HCT116 (cell line): ENCODE measurements at regions not wholly inside any gene's neighbourhood (a gene's known extent, or its start where the extent isn't known, plus 50 kb on each side); places are given as distances from the start of the nearest gene placed in this dataset.

Experiments
- ATAC-seq: fragments of 200-7000 bp; cut with Tn5 transposase; 2 replicates; pipeline ENCODE4 v1.9.1; 2020; ENCODE audit warnings: mild to moderate bottlenecking, moderate library complexity
- BruUV-seq: library from RNA; stranded (reverse); fragments of 400-500 nt; replicated peaks from 2 replicates; lab custom pipeline; 2021; lab: Mats Ljungman, UMichigan
- CTCF ChIA-PET: fragments of 300-600 bp; sonication (Branson Sonifier 250); formaldehyde crosslinking; loops from one replicate; lab custom pipeline; 2021; ENCODE audit warnings: antibody characterized with exemption; lab: Charles Lee
- POLR2A ChIA-PET: fragments of 300-600, 350-600 bp; sonication (Branson Sonifier 250); formaldehyde crosslinking; loops from one replicate; lab custom pipeline; 2021; ENCODE audit warnings: antibody characterized with exemption; lab: Charles Lee
- RAD21 ChIA-PET, 2 experiments: fragments of 300-600 bp; sonication (Branson Sonifier 250); formaldehyde crosslinking; loops; one replicate each; lab custom pipeline; 2023; ENCODE audit warnings: low total read pairs in 2 of 2; ENCODE audit not compliant: uncharacterized antibody in 2 of 2, unreplicated experiment in 2 of 2, low non-redundant PET in 1 of 2; lab: Charles Lee
- DNase-seq: peaks from one replicate; pipeline ENCODE4 v3.0.0-alpha.2; 2010; ENCODE audit warnings: low read depth, low spot score
- H2AFZ ChIP-seq: fragments of 200-600 bp; shearing (Covaris generic), sonication (generic); 2 replicates; pipeline ENCODE4 v1.6.1; 2017; ENCODE audit warnings: low read depth, mixed run types, mixed read lengths, antibody characterized with exemption, low read length; ENCODE audit not compliant: poor library complexity, severe bottlenecking
- H3K27ac ChIP-seq: 2 replicates; pipeline ENCODE4 v1.5.1; 2012; ENCODE audit warnings: low read depth, low read length
- H3K27me3 ChIP-seq: fragments of 200-600 bp; sonication (generic); 2 replicates; pipeline ENCODE4 v1.6.1; 2016; ENCODE audit warnings: mixed run types, low read length, mixed read lengths; ENCODE audit not compliant: insufficient read depth
- H3K36me3 ChIP-seq, 2 experiments: fragments of 200-500 bp in 1 of 2; fragments of 200-600 bp in 1 of 2; sonication (Bioruptor generic) in 1 of 2; sonication (generic) in 1 of 2; 2 replicates each; pipeline versions ENCODE4 v1.5.1 to v1.6.1; 2014 to 2016; ENCODE audit warnings: low read length in 2 of 2, inconsistent platforms in 1 of 2, mixed read lengths in 1 of 2, mixed run types in 1 of 2; ENCODE audit not compliant: insufficient read depth in 2 of 2, control insufficient read depth in 1 of 2
- H3K4me1 ChIP-seq, 2 experiments: fragments of 200-600 bp in 1 of 2; sonication (generic) in 1 of 2; 2 replicates each; pipeline versions ENCODE4 v1.5.1 to v1.6.1; 2012 to 2017; ENCODE audit warnings: low read length in 2 of 2, inconsistent platforms in 1 of 2, mild to moderate bottlenecking in 1 of 2, mixed read lengths in 1 of 2, mixed run types in 1 of 2, moderate library complexity in 1 of 2; ENCODE audit not compliant: insufficient read depth in 2 of 2, control insufficient read depth in 1 of 2
- H3K4me2 ChIP-seq: fragments of 200-600 bp; sonication (generic); 2 replicates; pipeline ENCODE4 v1.6.1; 2017; ENCODE audit warnings: mixed run types, low read length, mixed read lengths
- H3K4me3 ChIP-seq, 2 experiments: fragments of 200-600 bp in 1 of 2; sonication (generic) in 1 of 2; replicated peaks in 1 of 2; 2 replicates each; pipeline ENCODE4 v1.5.1; 2011 to 2016; ENCODE audit warnings: low read length in 2 of 2, control low read depth in 1 of 2, low read depth in 1 of 2, mild to moderate bottlenecking in 1 of 2, mixed read lengths in 1 of 2, mixed run types in 1 of 2
- H3K79me2 ChIP-seq: fragments of 200-600 bp; sonication (generic); 2 replicates; pipeline ENCODE4 v1.6.1; 2017; ENCODE audit warnings: mild to moderate bottlenecking, mixed run types, low read length, moderate library complexity, mixed read lengths; ENCODE audit not compliant: insufficient read depth
- H3K9ac ChIP-seq: fragments of 200-600 bp; sonication (generic); 2 replicates; pipeline ENCODE4 v1.6.1; 2016; ENCODE audit warnings: low read length, mixed read lengths
- H3K9me2 ChIP-seq: fragments of 200-600 bp; sonication (generic), shearing (Covaris generic); 2 replicates; pipeline ENCODE4 v1.6.1; 2017; ENCODE audit warnings: mixed run types, mild to moderate bottlenecking, moderate library complexity; ENCODE audit not compliant: insufficient read depth
- H3K9me3 ChIP-seq, 2 experiments: fragments of 200-500 bp in 1 of 2; fragments of 200-600 bp in 1 of 2; sonication (Bioruptor generic) in 1 of 2; sonication (generic) in 1 of 2; 2 replicates each; pipeline ENCODE4 v1.6.1; 2014 to 2017; ENCODE audit warnings: low read length in 2 of 2, mixed read lengths in 2 of 2, inconsistent platforms in 1 of 2, low read depth in 1 of 2, mild to moderate bottlenecking in 1 of 2, mixed run types in 1 of 2, moderate library complexity in 1 of 2; ENCODE audit not compliant: control insufficient read depth in 1 of 2, insufficient read depth in 1 of 2
- H4K20me1 ChIP-seq: fragments of 200-600 bp; sonication (generic), shearing (Covaris generic); 2 replicates; pipeline ENCODE4 v1.6.1; 2017; ENCODE audit warnings: mixed run types, mild to moderate bottlenecking, moderate library complexity; ENCODE audit not compliant: insufficient read depth
- CBX3 ChIP-seq: IDR thresholded peaks from 2 replicates; pipeline ENCODE4 v1.6.1; 2012; ENCODE audit warnings: low read depth
- EGR1 ChIP-seq: IDR thresholded peaks from 2 replicates; pipeline ENCODE4 v1.6.1; 2012; ENCODE audit warnings: low read depth
- ELF1 ChIP-seq: IDR thresholded peaks from 2 replicates; pipeline ENCODE4 v1.6.1; 2012; ENCODE audit warnings: low read depth, borderline replicate concordance
- EZH2 ChIP-seq: fragments of 200-600 bp; sonication (generic); IDR thresholded peaks from 2 replicates; pipeline ENCODE4 v1.6.1; 2017; ENCODE audit warnings: antibody characterized with exemption, mixed run types
- EZH2phosphoT487 ChIP-seq: fragments of 200-600 bp; IDR thresholded peaks from 2 replicates; pipeline ENCODE4 v1.6.1; 2018; ENCODE audit warnings: antibody characterized with exemption, borderline replicate concordance
- JUND ChIP-seq: IDR thresholded peaks from 2 replicates; pipeline ENCODE4 v1.6.1; 2012
- POLR2A ChIP-seq: IDR thresholded peaks from 2 replicates; pipeline ENCODE4 v1.7.0; 2011; ENCODE audit warnings: borderline replicate concordance; ENCODE audit not compliant: insufficient read depth, insufficient read length; ENCODE audit errors: extremely low read depth
- POLR2AphosphoS5 ChIP-seq: IDR thresholded peaks from 2 replicates; pipeline ENCODE4 v1.6.1; 2011; ENCODE audit warnings: mild to moderate bottlenecking, low read depth, low read length, moderate library complexity
- RAD21 ChIP-seq: IDR thresholded peaks from 2 replicates; pipeline ENCODE4 v1.6.1; 2012; ENCODE audit warnings: low read depth, mild to moderate bottlenecking
- SIN3A ChIP-seq: IDR thresholded peaks from 2 replicates; pipeline ENCODE4 v1.6.1; 2012; ENCODE audit warnings: low read depth
- SP1 ChIP-seq: IDR thresholded peaks from 2 replicates; pipeline ENCODE4 v1.6.1; 2012; ENCODE audit warnings: low read depth
- SRF ChIP-seq: IDR thresholded peaks from 2 replicates; pipeline ENCODE4 v1.6.1; 2012; ENCODE audit warnings: low read depth
- TCF7L2 ChIP-seq: IDR thresholded peaks from 2 replicates; pipeline ENCODE4 v1.7.0; 2011; ENCODE audit warnings: borderline replicate concordance, inconsistent platforms; ENCODE audit not compliant: insufficient read depth, insufficient read length; ENCODE audit errors: extremely low read depth
- YY1 ChIP-seq: IDR thresholded peaks from 2 replicates; pipeline ENCODE4 v1.6.1; 2011; ENCODE audit warnings: low read length, low read depth, moderate library complexity, mild to moderate bottlenecking; ENCODE audit not compliant: insufficient replicate concordance; ENCODE audit errors: extremely low read depth
- ZNF274 ChIP-seq: fragments of 200-500 bp; sonication (Bioruptor generic); IDR thresholded peaks from 2 replicates; pipeline ENCODE4 v1.6.1; 2014; ENCODE audit warnings: mild to moderate bottlenecking, low read depth, low read length, inconsistent platforms
- intact Hi-C: fragments of 100-400 bp; cut with micrococcal nuclease; formaldehyde crosslinking; loops from 2 replicates; pipeline ENCODE4 v1.10.0; 2022
- TF ChIP-seq, protein P1 (sequence below): IDR thresholded peaks from 2 replicates; pipeline ENCODE4 v1.6.1; 2011; ENCODE audit warnings: mild to moderate bottlenecking, low read length, moderate library complexity; ENCODE audit not compliant: insufficient replicate concordance; ENCODE audit errors: extremely low read depth
- TF ChIP-seq, protein P2 (sequence below): IDR thresholded peaks from 2 replicates; pipeline ENCODE4 v1.6.1; 2012
- TF ChIP-seq, protein P3 (sequence below), 3 experiments: fragments of 200-600 bp in 1 of 3; sonication (generic) in 1 of 3; IDR thresholded peaks in 2 of 3; conservative IDR thresholded peaks in 1 of 3; 2 replicates each; pipeline ENCODE4 v1.5.1; 2012 to 2017; ENCODE audit warnings: low read depth in 2 of 3, low read length in 2 of 3, antibody characterized with exemption in 1 of 3, borderline replicate concordance in 1 of 3, control low read depth in 1 of 3, mild to moderate bottlenecking in 1 of 3, mixed read lengths in 1 of 3, mixed run types in 1 of 3, moderate library complexity in 1 of 3; ENCODE audit not compliant: insufficient read depth in 1 of 3

DNA sequence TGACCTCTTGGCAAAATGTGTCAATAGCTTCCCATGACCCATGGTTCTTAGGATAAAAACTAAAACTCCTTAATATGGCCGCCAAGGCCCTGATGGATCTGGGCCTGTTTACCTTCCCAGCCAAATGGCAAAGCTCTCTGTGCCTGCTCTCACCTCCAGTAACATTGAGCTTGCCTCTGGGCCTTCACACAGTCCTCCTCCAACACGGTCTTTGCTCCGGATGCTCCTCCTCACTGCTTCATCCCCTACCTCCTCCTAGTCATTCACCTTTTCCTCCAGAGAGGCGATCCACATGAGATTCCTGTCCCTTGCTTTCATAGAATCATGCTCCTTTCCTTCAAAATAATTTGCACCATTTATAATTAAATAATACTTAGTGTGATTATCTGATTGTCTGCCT, 172.3 kb upstream of the AFDN start (continued):
- TF ChIP-seq TCF7L2 (no peak), EGR1 (no peak), JUND (no peak), POLR2AphosphoS5 (no peak), SP1 (no peak), SIN3A (no peak), CBX3 (no peak)
- TF ChIP-seq, protein P1, sequence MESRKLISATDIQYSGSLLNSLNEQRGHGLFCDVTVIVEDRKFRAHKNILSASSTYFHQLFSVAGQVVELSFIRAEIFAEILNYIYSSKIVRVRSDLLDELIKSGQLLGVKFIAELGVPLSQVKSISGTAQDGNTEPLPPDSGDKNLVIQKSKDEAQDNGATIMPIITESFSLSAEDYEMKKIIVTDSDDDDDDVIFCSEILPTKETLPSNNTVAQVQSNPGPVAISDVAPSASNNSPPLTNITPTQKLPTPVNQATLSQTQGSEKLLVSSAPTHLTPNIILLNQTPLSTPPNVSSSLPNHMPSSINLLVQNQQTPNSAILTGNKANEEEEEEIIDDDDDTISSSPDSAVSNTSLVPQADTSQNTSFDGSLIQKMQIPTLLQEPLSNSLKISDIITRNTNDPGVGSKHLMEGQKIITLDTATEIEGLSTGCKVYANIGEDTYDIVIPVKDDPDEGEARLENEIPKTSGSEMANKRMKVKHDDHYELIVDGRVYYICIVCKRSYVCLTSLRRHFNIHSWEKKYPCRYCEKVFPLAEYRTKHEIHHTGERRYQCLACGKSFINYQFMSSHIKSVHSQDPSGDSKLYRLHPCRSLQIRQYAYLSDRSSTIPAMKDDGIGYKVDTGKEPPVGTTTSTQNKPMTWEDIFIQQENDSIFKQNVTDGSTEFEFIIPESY, result no peak
- TF ChIP-seq, protein P2, sequence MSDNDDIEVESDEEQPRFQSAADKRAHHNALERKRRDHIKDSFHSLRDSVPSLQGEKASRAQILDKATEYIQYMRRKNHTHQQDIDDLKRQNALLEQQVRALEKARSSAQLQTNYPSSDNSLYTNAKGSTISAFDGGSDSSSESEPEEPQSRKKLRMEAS, result no peak

DNA sequence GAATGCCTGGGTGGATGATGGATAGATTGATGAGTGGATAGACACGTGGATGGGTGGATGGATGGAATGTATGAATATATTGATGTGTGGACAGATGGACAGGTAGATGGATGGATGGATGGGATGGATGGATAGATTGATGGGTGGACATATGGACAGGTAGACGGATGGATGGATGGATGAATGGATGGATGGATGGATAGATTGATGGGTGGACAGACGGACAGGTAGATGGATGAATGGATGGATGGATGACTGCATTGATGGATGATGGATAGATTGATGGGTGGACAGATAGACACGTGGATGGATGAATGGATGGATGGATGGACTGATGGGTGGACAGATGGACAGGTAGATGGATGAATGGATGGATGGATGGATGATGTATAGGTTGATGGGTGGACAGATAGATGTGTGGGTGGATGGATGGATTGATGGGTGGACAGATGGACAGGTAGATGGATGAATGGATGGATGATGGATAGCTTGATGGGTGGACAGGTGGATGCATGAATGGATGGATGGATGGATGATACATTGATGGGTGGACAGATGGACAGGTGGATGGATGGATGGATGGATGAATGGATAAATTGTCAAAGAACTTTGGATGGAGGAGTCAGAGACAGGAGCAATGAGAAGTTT, 171.4 kb upstream of the AFDN start:
- ATAC-seq, result no peak
- CTCF ChIA-PET, result no interaction called here
- Histone ChIP-seq H3K36me3 (no peaks in the 10 kb centered on the region), H4K20me1 (no peaks in the 10 kb centered on the region), H2AFZ (no peak overlapping the region), H3K9me2 (no peaks in the 10 kb centered on the region), H3K27me3 (no peaks in the 10 kb centered on the region), H3K4me3 (no peak overlapping the region), H3K9me3 (no peaks in the 10 kb centered on the region), H3K4me1 (no peaks in the 10 kb centered on the region), H3K9ac (no peak overlapping the region), H3K27ac (no peak overlapping the region), H3K4me2 (no peak overlapping the region), H3K79me2 (no peaks in the 10 kb centered on the region)
- intact Hi-C loops, result no loop called here
- RAD21 ChIA-PET, result no interaction called here
- BruUV-seq, result no TSS peak
- POLR2A ChIA-PET, result no interaction called here
- no peak for DNase-seq
- TF ChIP-seq RAD21 (no peak), JUND (no peak), ZNF274 (no peak), YY1 (no peak), SRF (no peak), EGR1 (no peak), POLR2AphosphoS5 (no peak), EZH2 (no peak), CBX3 (no peak), SIN3A (no peak), POLR2A (no peak), EZH2phosphoT487 (no peak), SP1 (no peak), ELF1 (no peak)
- TF ChIP-seq, protein P3, sequence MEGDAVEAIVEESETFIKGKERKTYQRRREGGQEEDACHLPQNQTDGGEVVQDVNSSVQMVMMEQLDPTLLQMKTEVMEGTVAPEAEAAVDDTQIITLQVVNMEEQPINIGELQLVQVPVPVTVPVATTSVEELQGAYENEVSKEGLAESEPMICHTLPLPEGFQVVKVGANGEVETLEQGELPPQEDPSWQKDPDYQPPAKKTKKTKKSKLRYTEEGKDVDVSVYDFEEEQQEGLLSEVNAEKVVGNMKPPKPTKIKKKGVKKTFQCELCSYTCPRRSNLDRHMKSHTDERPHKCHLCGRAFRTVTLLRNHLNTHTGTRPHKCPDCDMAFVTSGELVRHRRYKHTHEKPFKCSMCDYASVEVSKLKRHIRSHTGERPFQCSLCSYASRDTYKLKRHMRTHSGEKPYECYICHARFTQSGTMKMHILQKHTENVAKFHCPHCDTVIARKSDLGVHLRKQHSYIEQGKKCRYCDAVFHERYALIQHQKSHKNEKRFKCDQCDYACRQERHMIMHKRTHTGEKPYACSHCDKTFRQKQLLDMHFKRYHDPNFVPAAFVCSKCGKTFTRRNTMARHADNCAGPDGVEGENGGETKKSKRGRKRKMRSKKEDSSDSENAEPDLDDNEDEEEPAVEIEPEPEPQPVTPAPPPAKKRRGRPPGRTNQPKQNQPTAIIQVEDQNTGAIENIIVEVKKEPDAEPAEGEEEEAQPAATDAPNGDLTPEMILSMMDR (IDR thresholded peaks at IDR 0.05 in 2 of 3, conservative IDR thresholded peaks at IDR 0.05 in 1 of 3; ENCODE audit: borderline replicate concordance in 1 of 3, insufficient read depth in 1 of 3, low read depth in 2 of 3, low read length in 2 of 3), result no peak
- TF ChIP-seq, protein P2, result no peak
- TF ChIP-seq, protein P1, result no peak
